Epidermal melanocyte (primary cell): ENCODE measurements at regions not wholly inside any gene's neighbourhood (a gene's known extent, or its start where the extent isn't known, plus 50 kb on each side); places are given as distances from the start of the nearest gene placed in this dataset.
A peak's percentile ranks its signal among the peaks of the same experiment; 100 is the strongest.

Experiments used
- DNase-seq: peaks from one replicate; pipeline ENCODE4 v3.0.0; 2011; ENCODE audit warnings: low spot score; ENCODE audit not compliant: insufficient read length

GRCh38 chr20:10953437-10953836 is 279.6 kb upstream of the JAG1 start:
- DNase-seq = no peak

GRCh38 chr20:10954137-10954840 is 280.5 kb upstream of the JAG1 start:
- DNase-seq = no peak

- DNase-seq = no peak
Observed at GRCh38 chr20:10954908-10955580, 281.2 kb upstream of the JAG1 start.

- no peak for DNase-seq
Observed at GRCh38 chr20:10958279-10958678, 284.5 kb upstream of the JAG1 start.

GRCh38 chr20:10960416-10960815 is 286.6 kb upstream of the JAG1 start:
- no peak for DNase-seq

GRCh38 chr20:10961651-10962288 is 288.0 kb upstream of the JAG1 start:
- DNase-seq = no peak

- no peak for DNase-seq
Observed at GRCh38 chr20:10962937-10963336, 289.1 kb upstream of the JAG1 start.

GRCh38 chr20:10963717-10964266 is 290.0 kb upstream of the JAG1 start:
- no peak for DNase-seq

- DNase-seq = no peak
Observed at GRCh38 chr20:10965936-10966470, 292.2 kb upstream of the JAG1 start.

- no peak for DNase-seq
Observed at GRCh38 chr20:10970109-10970508, 296.3 kb upstream of the JAG1 start.

- DNase-seq = no peak
Observed at GRCh38 chr20:10971096-10971495, 297.3 kb upstream of the JAG1 start.

- DNase-seq = no peak
Observed at GRCh38 chr20:10972219-10972860, 298.5 kb upstream of the JAG1 start.

GRCh38 chr20:10976051-10976450 is 302.3 kb upstream of the JAG1 start:
- no peak for DNase-seq

GRCh38 chr20:10978019-10978702 is 304.4 kb upstream of the JAG1 start:
- no peak for DNase-seq

GRCh38 chr20:10978713-10979112 is 304.9 kb upstream of the JAG1 start:
- DNase-seq = peak; percentile 21

GRCh38 chr20:10982692-10983091 is 308.9 kb upstream of the JAG1 start:
- DNase-seq = peak; percentile 57

GRCh38 chr20:10984294-10984693 is 310.5 kb upstream of the JAG1 start:
- no peak for DNase-seq

- no peak for DNase-seq
Observed at GRCh38 chr20:10984913-10985312, 311.1 kb upstream of the JAG1 start.

- DNase-seq = no peak
Observed at GRCh38 chr20:10985536-10985935, 311.7 kb upstream of the JAG1 start.

GRCh38 chr20:10986586-10986985 is 312.8 kb upstream of the JAG1 start:
- no peak for DNase-seq
